Upper lobe of left lung (tissue), 6 donors: ENCODE measurements at regions not wholly inside any gene's neighbourhood (a gene's known extent, or its start where the extent isn't known, plus 50 kb on each side); places are given as distances from the start of the nearest gene placed in this dataset.
A peak's percentile ranks its signal among the peaks of the same experiment; 100 is the strongest.

Experiments used
- ATAC-seq, 2 donors: fragments of 200-7000 bp; cut with Tn5 transposase; one replicate each; pipeline ENCODE4 v1.9.1; 2022; ENCODE audit warnings: mild to moderate bottlenecking in 2 of 2, moderate library complexity in 2 of 2; ENCODE audit not compliant: low FRiP score in 2 of 2
- DNase-seq, 2 donors: peaks; one replicate each; pipeline ENCODE4 v3.0.0-alpha.2; 2019 to 2020
- H3K27ac ChIP-seq, 4 donors: fragments of 200-600 bp; sonication (generic); one replicate each; pipeline ENCODE4 v1.5.1; 2016 to 2019
- H3K27me3 ChIP-seq, 4 donors: fragments of 200-600 bp; sonication (generic); one replicate each; pipeline ENCODE4 v1.5.1; 2017 to 2019
- H3K36me3 ChIP-seq, 4 donors: fragments of 200-600 bp; sonication (generic); one replicate each; pipeline ENCODE4 v1.5.1; 2016 to 2019
- H3K4me1 ChIP-seq, 4 donors: fragments of 200-600 bp; sonication (generic); one replicate each; pipeline ENCODE4 v1.5.1; 2018 to 2019
- H3K4me3 ChIP-seq, 4 donors: fragments of 200-600 bp; sonication (generic); one replicate each; pipeline ENCODE4 v1.5.1; 2017 to 2019; ENCODE audit warnings: mild to moderate bottlenecking in 2 of 4, moderate library complexity in 1 of 4
- H3K9me3 ChIP-seq, 4 donors: fragments of 200-600 bp; sonication (generic); one replicate each; pipeline ENCODE4 v1.5.1; 2018 to 2019
- CTCF ChIP-seq, 6 experiments: fragments of 450-650 bp in 4 of 6; fragments of 200-600 bp in 2 of 6; sonication (generic) in 2 of 6; IDR thresholded peaks; one replicate each; pipeline ENCODE4 v1.5.1; 2016 to 2019; ENCODE audit warnings: antibody characterized with exemption in 6 of 6
- EP300 ChIP-seq, 4 donors: sonication (generic); formaldehyde crosslinking; IDR thresholded peaks; one replicate each; pipeline ENCODE4 v1.5.1; 2017; ENCODE audit warnings: antibody characterized with exemption in 4 of 4, control low read depth in 2 of 4
- POLR2A ChIP-seq, 4 donors: fragments of 450-650 bp; IDR thresholded peaks; one replicate each; pipeline ENCODE4 v1.5.1; 2016 to 2017; ENCODE audit warnings: antibody characterized with exemption in 4 of 4, mild to moderate bottlenecking in 2 of 4
- POLR2AphosphoS5 ChIP-seq, 2 donors: sonication (generic); formaldehyde crosslinking; IDR thresholded peaks; one replicate each; pipeline ENCODE4 v1.5.1; 2017; ENCODE audit warnings: antibody characterized with exemption in 2 of 2
- WGBS, 2 donors: methylation state at CpG; one replicate each; pipeline ENCODE4 v1.1.5; 2017 to 2018; 5-methylcytosine and 5-hydroxymethylcytosine counted together
- donor health status: DM: no; HTN: no; CAD: no; lungs with moderate emphysema.
- donor health status: DM: no; HTN: yes; CAD: no; lungs with severe emphysema.

- DNase-seq (no peak), ATAC-seq (no peak)
- Histone ChIP-seq H3K4me1 (peaks cover 0 to 9% (median 0%) of the 10 kb centered on the region in 4 donors), H3K4me3 (no peak overlapping the region), H3K36me3 (no peaks in the 10 kb centered on the region), H3K9me3 (no peaks in the 10 kb centered on the region), H3K27me3 (no peaks in the 10 kb centered on the region), H3K27ac (no peak overlapping the region)
- 46 to 53% methylated on average over 5 of the region's 5 CpGs for WGBS, 2 donors
- TF ChIP-seq CTCF (IDR thresholded peaks at IDR 0.05), result no peak
- TF ChIP-seq POLR2AphosphoS5 (IDR thresholded peaks at IDR 0.05), result no peak
- no peak for TF ChIP-seq EP300 (IDR thresholded peaks at IDR 0.05)
- TF ChIP-seq POLR2A (IDR thresholded peaks at IDR 0.05), result no peak
Observed at GRCh38 chr12:59036973-59037762, 116.9 kb upstream of the LRIG3 start.

GRCh38 chr12:59036347-59036746, 116.0 kb upstream of the LRIG3 start:
- Histone ChIP-seq H3K36me3 (no peaks in the 10 kb centered on the region), H3K9me3 (no peaks in the 10 kb centered on the region), H3K27ac (no peak overlapping the region), H3K4me3 (no peak overlapping the region), H3K4me1 (peaks cover 0 to 3% (median 0%) of the 10 kb centered on the region in 4 donors), H3K27me3 (no peaks in the 10 kb centered on the region)
- DNase-seq (no peak), ATAC-seq (no peak)
- TF ChIP-seq EP300 (IDR thresholded peaks at IDR 0.05) (no peak), POLR2A (IDR thresholded peaks at IDR 0.05) (no peak), CTCF (IDR thresholded peaks at IDR 0.05) (no peak)
- WGBS, 2 donors, result 75 to 82% methylated on average over 2 of the region's 2 CpGs

DNA sequence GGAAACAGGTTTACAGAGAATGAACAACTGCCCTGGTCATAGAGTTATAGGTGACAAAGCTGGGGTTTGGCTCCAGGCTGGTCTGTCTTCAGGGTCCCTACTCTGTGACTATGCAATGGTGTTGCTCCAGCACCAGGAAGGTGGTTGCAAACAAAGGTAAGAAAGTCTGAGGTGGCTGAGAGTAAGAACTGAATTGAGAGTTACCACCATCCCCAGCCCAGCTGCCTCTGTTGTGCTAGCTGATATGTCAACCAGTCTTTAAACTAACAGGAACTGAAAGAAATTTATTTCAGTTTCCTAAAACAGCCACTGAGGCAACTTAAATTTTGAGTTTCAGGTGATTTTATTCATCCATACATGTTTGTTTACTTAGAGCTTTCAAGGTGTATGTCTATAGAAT, 111.0 kb upstream of the LRIG3 start:
- Histone ChIP-seq H3K27ac (no peak overlapping the region), H3K4me3 (no peak overlapping the region), H3K36me3 (no peaks in the 10 kb centered on the region), H3K27me3 (no peaks in the 10 kb centered on the region), H3K9me3 (no peaks in the 10 kb centered on the region), H3K4me1 (no peaks in the 10 kb centered on the region)
- no peak for DNase-seq
- TF ChIP-seq POLR2A (IDR thresholded peaks at IDR 0.05), result no peak
- no peak for TF ChIP-seq POLR2AphosphoS5 (IDR thresholded peaks at IDR 0.05)
- TF ChIP-seq CTCF (IDR thresholded peaks at IDR 0.05), result no peak
- no peak for TF ChIP-seq EP300 (IDR thresholded peaks at IDR 0.05)
- ATAC-seq, result no peak

DNA sequence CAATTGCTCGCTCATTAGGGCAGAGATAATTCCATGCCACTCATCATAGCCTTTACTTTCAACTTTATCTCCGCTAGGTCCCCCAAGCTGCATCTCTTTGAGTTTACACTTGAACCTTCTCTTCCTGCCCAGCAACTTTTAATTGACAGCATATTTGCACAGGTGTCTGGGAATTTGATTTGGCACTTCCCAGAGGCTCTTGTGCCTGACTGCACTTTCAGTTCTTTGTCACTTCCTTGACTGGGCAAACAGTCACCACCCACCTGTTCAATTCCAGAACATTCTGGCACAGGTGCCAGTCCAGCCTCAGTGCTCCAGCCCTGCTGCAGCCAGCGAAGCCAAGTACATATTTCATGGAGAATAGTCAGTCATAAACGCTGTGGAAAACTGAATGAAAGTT, 110.1 kb upstream of the LRIG3 start:
- Histone ChIP-seq H3K36me3 (no peaks in the 10 kb centered on the region), H3K27me3 (no peaks in the 10 kb centered on the region), H3K9me3 (no peaks in the 10 kb centered on the region), H3K4me3 (peak overlapping the region in 1 of 4 donors; percentile 18), H3K27ac (no peak overlapping the region), H3K4me1 (no peaks in the 10 kb centered on the region)
- peak; percentile 39 to 87 for ATAC-seq
- WGBS, 2 donors, result 54 to 59% methylated on average over 4 of the region's 4 CpGs
- TF ChIP-seq EP300 (IDR thresholded peaks at IDR 0.05), result peak in 1 of 4 donors; percentile 78
- peak in 1 of 4 donors; percentile 17 for TF ChIP-seq POLR2A (IDR thresholded peaks at IDR 0.05)
- TF ChIP-seq CTCF (IDR thresholded peaks at IDR 0.05), result no peak
- TF ChIP-seq POLR2AphosphoS5 (IDR thresholded peaks at IDR 0.05), result no peak
- DNase-seq, result peak in 1 of 2 donors; percentile 85

DNA sequence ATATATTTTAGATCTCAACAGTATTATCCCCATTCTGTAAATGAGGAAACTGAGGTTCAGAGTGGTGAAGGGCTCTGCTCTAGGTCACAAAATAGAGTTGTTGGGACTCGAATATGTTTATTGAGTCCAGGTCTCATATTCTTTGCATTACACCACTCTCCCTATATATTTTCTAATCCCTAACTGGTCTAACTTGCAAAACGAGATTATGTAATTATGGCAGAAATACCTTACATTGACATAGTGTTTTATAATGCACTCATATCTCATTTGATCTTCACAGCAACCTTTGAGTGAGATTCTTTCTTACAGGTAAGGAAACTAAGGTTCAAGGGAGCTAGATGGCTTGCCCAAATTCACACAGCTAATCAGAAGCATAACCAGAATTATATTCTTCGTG, 106.9 kb upstream of the LRIG3 start:
- no peaks in the 10 kb centered on the region for H3K27me3 ChIP-seq
- ATAC-seq (no peak), DNase-seq (no peak)
- no peak overlapping the region for H3K27ac ChIP-seq
- H3K4me3 ChIP-seq, result no peak overlapping the region
- H3K9me3 ChIP-seq, result no peaks in the 10 kb centered on the region
- no peaks in the 10 kb centered on the region for H3K36me3 ChIP-seq
- H3K4me1 ChIP-seq, result no peaks in the 10 kb centered on the region
- TF ChIP-seq CTCF (IDR thresholded peaks at IDR 0.05) (no peak), EP300 (IDR thresholded peaks at IDR 0.05) (no peak), POLR2A (IDR thresholded peaks at IDR 0.05) (no peak), POLR2AphosphoS5 (IDR thresholded peaks at IDR 0.05) (no peak)
- WGBS, 2 donors, result 64 to 65% methylated on average over 3 of the region's 3 CpGs
